H4 (cell line): ENCODE measurements at regions not wholly inside any gene's neighbourhood (a gene's known extent, or its start where the extent isn't known, plus 50 kb on each side); places are given as distances from the start of the nearest gene placed in this dataset.

Source experiments
- DNase-seq: peaks from one replicate; pipeline ENCODE4 v3.0.0-alpha.2; 2015; ENCODE audit warnings: low spot score

DNA sequence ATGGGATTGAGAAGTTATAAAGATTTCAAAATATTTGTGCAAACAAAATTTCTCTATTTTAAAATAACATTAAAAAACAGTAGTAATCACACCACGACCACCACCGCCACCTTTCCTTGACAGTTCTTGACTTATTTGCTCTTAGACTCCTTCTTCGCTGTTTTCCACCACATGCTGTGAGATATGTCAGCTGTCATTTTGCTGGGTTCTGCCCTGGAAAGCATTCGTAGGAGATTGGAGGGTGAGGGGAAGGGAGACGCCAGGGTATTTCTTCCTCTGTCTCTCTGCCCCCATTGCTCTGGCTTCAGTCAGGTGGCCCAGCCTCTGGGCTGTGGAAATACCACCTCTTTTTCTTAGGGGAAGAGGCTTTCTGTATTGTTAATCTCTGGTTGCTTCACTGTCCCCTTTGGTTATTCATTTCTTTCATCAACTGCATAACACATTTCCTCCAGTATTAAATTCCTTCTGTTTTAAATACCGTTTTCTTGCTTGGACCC is 186.2 kb downstream of the NEDD1 start:
- DNase-seq, result no peak

DNA sequence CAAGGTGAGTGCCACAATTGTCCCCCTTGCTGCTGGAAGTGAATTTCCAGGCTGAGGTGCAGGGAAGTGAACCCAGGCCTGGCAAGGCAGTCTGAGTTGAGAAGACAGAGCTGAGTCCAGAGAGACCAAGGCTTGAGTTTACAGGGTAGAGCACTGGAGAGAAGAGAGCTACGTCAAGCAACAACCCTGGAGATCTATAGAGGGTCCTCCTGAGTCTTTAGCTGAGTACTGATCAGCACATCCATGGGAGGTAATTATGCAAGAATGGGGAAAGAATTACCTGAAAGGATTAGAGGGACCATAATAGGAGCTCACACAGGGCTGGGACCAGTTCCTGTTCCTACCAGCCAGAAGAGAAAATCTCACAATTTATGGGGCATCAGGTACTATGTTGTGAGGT is 190.7 kb downstream of the NEDD1 start:
- DNase-seq, result no peak

DNA sequence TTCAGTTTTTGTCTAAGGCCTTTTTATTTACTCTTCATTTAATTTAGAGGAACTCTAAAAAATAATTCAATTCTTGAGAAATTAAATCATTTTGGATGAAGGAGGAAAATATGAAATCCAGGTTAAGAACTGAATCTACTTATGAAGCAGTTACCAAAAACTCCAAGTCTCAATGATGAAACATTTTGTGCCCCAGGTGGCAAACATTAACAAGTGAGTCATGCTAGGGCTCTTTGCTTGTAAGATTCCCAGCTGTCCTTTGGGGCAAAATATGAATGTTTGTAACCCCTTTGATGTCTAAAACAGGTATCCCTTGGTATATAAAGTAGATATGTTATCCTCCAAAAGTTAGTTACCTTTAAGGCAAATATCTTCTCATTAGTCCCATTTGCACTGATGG is 202.4 kb downstream of the NEDD1 start:
- no peak for DNase-seq

DNA sequence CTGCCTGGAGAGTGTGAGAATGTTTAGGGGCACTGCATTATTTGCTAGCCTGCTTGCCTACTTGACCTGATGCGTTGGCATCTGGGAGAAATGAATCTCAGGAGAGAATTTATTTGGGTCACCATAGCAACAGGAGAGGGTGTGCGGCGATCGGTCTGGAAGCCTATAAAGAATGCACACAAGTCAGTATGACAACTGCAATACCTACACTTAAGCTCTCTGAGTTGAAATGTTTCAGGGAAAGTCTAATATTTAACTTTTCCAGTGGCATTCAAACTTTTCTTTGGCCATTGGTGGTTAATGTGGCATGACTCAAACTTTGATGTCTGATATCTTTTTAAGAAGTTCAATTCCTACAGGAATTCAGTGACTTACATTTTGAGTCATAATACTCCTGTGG is 205.1 kb downstream of the NEDD1 start:
- no peak for DNase-seq

DNA sequence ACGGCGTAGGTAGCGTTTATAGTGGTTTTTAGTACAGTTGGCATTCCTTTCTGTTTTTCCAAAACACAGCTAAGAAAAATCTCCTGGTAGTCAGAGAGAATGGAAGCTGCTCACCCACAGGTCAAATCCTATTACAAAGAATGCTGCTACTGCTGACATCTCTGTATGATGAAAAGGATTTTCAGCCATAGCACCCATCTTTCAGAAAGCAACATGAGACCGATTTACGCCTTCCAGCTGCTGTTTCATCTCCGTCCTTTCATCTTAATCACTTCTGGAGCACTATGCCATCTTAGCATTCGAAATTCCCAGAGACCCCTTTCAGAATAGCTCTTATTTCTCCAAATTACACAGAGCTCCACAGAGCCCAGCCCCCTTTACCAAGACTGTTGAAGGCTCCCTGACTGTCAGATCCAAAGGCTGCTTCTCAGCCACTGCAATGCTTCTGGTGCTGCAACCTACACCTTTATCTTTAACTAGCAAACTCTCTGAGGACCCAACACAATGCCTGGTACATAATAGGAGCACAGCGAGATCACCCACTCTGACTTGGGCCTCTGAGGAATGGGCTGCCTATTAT is 211.8 kb downstream of the NEDD1 start:
- no peak for DNase-seq

DNA sequence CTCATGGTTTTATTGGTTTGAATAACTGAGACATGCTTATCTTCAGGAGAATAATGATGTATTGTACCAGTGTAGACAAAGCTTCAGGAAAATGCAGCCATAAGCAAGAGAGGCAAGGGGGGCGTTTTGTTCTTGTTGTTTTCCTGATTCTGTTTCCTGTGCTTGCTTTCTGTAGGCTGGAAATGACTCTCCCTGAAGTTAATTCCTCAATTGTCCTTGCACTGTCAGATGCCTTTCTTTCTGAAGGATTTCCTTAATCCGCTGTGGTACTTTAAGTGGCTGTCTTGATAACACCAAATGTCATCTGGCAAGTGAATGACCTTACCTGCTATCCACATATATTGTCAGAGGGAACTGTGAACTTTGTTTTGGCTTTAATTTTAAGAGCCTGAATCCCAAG is 220.0 kb downstream of the NEDD1 start:
- no peak for DNase-seq

DNA sequence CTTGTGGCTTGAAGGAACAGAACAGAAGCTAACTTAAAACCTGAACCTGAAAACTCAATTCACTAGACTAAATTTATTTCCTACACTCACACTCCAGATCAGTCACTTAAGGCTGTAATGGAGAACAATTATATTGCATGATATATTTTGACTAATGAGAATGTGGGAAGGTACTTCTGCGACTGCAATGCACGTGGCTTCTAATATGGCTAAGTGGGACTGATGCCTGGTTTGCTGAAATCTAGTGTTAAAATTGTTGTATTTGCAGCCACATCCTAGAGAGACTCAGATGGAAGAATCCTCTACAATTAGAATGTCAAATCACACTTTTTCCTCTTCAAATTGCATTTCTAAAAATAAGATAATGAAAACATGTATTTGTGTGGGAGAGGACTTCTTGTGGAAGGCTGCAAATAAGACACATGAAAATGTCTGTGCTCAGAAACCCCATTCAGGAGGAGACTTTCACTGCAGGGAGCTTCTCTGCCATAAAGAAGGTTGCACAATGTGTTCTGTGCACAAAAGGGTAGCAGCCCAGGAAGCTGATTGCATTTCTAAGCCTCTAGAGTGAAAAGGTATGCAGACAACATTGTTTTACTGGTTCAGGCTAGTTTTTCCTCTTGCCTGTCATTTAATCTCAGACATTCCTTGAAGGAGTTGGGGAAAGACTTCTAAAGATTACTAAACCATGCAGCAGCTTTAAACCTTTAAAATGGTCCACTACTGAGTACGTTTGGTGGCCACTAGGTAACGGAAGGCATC is 224.3 kb downstream of the NEDD1 start:
- DNase-seq, result no peak

DNA sequence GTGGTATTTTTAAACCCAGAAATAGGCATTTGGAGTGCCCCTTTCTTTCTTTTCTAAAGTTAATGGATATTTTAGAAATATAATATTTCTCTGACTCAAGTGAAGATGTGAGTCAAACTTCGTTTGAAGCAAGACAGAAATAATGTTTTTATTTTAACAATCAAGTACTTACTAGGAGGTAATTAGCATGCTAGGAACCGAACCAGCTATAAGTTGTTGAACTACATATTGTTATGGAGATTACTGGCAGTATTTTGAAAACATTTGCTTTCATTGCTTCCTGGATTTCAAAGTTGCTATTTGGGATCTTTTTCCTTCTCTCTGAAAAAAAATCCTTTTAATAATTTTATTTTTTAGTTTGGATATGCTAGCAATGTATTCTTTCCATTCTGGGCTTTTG is 225.2 kb downstream of the NEDD1 start:
- no peak for DNase-seq

DNA sequence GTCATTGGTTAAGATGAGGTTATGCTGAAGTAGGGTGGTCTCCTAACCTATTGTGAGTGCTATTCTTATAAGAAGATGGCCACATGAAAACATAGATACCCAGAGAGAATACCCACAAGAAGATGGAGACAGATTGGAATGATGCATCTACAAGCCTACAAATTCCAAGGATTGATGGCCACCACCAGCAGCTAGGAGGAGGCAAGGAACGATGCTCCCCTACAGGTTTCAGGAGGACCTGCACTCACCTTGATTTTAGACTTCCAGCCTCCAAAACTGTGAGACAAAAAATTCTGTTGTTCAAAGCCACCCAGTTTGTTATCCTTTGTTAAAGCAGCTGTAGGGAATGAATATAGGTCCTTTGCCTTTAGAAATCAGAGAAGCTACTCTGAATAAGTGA is 227.4 kb downstream of the NEDD1 start:
- DNase-seq, result no peak

DNA sequence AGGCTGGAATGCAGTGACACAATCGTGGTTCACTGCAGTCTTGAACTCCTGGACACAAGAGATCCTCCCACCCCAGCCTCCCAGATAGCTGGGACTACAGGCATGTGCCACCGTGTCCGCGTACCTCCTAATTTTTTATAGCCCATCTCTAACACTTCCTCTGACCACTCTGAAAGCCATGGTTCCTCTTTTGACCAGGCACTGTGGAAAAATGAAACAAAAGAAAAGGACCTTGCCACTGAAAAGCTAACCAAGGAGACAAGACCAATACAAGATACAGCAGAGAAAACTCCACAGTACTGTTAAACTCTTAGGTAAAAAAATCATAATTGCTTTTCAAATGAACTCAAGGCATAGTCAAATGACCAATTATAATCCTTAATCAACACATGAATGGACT is 233.3 kb downstream of the NEDD1 start:
- no peak for DNase-seq

DNA sequence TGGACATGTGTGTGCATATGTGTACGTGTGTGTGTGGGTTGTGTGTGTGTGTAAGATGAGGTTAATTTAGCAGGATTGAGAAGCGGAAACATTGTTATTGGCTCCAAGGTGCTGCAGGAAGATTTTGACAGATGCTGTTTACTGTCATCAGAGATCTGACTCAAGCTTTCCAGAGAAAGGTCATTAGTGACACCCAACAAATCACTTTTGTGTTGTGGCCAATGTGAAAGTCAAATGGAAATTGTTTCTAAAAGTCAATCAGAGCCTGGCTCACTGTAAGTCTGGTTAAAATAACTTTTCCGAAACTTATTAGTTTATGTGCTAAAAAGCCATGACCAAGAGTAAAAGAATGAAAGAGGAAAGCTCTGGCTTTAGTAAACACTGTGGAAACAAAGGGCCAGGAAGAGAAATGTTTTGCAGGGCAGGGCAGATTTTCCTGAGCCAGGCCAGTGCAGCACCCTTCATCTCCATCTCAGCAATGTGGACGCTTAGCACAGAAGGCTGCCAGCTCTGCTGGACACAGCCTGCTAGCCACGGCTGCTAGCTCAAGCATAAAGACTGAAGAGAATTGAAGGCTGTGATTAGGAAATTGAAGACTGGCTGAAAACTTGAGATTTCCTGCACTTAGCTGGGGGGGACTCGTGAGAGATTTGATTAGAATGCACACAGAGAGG is 235.8 kb downstream of the NEDD1 start:
- no peak for DNase-seq

DNA sequence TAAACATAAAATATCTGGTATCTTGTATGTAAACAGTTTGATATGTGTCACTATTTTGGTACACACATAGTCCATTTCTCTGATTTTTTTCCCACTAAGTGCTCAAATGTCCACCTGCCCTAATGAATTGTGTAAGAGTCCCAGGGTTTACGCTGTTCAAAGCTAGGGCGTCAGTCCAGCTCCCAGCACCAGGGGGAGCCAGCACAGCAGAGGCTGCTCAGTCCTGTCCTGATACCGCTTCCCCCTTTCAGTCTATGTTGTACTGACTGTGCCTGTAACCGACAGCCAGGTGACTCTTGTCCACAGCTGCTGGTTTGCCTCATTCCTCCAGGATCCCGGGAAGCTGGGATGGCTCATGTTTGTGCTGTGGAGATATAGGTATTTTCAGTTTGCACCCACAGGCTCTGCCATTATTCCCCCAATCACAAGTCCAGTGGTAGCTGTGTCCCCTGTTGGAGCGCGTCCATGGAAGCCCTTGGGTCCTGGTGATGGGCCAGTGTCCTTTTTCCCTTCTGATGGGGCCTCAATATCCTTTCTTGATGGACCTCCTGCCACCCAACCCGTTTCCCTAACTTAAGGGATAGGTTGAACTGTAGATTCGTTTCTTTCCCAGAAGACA is 242.0 kb downstream of the NEDD1 start:
- DNase-seq, result peak; percentile 27

DNA sequence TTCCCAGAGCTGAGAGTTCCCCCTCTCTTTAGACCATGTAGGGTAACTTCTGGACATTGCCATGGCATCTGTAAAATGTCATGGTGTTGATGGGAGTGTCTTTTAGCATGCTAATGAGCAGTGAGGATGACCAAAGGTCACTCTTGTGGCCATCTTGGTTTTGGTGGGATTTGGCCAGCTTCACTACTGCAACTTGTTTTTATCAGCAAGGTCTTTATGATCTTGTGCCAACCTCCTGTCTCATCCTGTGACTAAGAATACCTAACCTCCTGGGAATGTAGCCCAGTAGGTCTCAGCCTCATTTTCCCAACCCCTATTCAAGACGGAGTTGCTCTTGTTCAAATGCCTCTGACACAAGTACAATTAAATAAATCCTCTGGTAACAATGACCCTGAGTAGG is 244.4 kb downstream of the NEDD1 start:
- DNase-seq, result no peak

DNA sequence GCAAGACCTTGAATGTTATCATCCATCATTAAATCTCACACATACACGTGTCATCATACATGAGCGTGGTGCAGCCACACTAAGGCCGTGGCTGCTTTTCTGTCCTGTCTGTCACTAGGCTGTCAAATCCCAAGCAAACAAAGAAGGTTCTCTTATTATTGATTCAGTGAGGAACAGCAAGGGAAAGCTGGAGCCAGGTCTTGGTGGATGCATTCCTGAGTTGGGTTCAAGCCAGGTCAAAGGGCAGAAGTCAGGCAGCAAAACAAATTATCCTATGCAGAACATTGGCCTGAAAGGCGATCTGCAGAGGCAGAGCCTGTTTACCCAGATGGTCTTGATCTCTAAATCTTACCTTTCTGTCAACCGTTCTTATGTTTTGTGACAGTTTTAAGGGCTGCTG is 252.3 kb downstream of the NEDD1 start:
- DNase-seq, result no peak

DNA sequence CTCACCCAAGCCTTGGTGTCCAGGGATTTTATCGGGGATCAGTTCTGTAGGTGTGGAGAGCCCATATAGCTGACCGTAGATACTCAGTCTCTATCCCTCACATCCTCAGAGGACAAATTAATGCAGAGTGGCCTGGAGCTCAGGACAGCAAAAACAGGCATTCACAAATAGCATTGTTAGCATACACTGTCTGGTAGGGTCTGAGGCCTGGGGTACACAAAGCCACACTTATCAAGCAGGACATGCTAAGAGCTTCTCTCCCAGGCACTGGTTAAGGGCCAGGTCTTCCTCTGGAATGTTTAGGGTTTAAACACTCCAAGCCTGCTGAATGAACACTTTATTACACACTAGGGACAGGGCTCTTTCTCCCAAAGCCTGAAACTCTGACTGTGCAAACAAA is 253.2 kb downstream of the NEDD1 start:
- DNase-seq, result no peak

DNA sequence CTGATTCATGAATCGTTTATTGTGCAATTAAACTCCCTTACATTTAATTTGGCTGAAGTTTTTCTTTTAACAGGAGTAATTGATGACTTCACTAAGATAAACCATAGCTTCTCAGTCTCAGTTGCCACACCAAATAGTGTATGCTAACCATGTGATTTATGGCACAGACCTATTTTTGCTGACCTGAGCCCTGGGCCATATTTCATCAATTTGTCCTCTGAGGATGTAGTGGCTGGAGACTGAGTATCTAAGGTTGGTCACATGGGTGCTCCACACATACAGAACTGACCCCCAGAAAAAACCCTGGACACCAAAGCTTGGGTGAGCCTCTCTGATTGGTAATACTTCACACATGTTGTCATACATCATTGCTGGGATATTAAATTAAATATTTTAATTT is 255.1 kb downstream of the NEDD1 start:
- DNase-seq, result no peak

DNA sequence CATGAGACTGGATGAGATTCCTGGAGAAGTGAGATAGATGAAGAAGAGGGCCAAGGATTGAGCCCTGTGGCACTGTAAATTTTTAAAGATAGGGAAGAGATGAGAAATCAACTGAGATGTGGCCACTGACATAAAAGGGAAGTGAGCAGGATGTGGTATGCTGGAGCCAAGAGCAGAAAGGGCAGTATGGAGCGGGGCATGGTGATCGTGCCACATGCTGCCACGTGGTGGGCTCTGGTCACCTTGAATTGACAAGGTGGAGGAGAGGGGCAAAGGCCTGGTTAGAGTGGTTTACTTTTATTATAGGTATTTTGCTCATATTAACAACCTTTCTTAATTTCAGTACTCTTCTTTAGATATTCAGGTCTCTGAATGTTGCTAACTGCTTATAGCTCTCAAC is 257.9 kb downstream of the NEDD1 start:
- DNase-seq, result no peak

DNA sequence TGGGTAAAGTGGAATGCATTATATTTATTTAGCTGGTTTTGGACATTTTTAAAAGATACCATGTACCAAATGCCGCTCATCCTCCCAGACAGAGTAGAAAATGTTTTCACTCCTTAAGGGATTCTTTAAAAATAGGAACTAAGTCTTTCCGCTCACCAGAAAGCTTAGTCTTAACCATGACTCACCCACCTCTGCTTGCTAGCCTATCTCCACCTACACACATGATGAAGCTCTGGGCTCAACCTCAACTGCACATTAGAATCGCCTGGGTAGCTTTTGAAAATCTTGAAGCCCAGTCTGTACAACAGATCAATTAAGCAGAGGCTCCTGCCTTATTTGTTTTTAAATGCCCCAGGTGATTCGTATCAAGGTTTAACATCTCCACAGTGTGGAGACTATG is 260.5 kb downstream of the NEDD1 start:
- DNase-seq, result no peak

DNA sequence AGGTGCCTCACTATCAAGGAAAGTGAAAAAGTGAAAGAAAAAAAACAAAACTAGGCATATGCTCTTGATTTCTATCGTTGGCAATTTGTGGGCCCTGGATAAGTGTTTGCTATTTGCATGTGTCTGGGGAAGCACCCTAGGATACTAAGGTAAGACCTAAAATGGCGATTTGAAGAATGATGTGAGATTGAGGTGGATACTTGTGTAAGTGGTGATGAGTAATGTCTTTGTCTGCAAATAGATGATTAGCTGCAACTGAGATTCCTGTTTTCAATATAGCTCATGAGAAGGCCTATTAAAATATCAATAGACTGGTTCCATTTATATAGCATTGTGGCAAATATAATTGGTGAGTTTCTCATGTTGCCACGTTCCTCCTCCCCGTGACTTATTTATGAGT is 261.7 kb downstream of the NEDD1 start:
- DNase-seq, result no peak

DNA sequence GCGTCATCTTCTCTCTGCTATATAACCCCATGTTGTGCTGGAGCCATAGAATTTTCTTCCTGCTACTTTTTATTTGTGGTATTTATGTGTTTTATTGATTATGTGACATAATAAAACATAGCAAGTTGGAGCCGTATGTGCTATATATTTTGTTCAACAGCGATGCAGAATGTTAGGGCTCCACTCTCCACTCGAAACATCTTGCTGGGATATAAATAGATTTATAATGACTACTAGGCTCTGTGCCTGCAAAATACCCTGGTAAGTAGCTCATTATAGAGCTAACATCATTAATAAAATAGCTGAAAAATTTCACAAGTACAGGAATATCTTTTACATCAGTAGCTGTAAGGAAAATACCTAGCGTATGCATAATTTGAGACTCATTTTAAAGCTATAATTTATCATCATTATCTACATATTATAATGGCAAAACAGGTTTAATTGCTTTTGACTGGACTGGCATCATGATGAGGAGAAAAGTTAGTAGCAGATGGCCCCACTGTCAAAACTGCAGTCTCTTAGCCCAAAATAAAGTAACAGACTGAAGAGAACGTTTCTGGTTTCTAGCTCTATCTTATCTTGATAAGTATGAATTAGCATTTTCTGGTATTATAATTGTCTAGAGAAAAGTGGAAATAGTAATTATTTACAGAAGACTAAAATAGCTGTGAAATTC is 263.0 kb downstream of the NEDD1 start:
- DNase-seq, result no peak

DNA sequence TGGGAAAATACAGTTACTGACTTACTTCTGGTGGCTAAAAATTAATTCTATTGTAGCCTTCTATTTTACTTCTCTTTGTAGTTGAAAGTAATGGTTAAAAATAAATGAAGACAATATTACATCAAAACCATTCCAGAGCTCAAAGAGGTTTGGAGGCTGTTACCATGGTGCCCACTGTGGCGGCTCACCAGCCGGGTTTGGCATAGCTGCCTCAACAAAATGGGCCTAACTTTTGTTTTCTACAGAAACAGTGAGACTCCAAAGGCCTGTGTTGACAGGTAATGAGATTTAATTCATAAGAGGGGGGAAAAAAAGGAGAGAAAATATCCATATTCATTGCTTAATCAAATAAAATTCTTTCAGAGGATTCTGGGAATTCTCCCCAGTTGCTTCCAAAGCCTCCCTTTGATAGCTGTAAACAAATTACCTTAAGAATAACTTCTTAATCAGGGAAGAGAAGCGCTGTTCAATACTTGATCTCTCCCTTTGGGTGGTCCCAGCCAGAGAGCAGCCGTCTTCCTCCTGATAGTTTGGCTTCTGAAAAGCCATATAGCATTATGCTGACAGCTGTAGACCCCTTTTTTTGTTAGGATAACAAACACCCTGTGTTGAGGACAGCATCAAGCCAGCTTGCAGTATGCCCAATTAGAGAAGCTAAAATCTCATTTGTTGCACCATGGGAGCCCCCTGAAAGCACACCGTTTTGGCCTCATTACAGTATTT is 266.8 kb downstream of the NEDD1 start:
- no peak for DNase-seq

DNA sequence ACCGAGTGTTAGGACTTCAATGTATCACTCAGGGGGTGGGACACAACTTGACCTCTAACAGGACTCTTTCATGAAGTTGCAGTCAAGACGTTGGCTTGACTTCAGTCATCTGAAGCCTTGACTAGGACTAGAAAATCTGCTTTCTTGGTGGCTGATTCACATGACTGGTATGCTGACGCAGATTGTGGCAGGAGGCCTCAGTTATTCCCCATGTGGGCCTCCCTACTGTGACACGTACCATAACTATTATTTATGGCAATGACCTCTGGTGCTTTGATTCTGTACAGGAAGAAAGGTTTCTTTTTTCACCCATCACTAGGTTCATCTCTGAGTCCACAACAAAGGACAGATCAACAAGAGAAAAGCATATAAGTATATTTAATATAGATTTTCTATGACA is 270.4 kb downstream of the NEDD1 start:
- DNase-seq, result no peak
